Common myeloid progenitor, CD34-positive (primary cell): ENCODE measurements at regions not wholly inside any gene's neighbourhood (a gene's known extent, or its start where the extent isn't known, plus 50 kb on each side); places are given as distances from the start of the nearest gene placed in this dataset.
"Not testable (repeated sequence)": the region's sequence is repeated elsewhere in the genome, so short reads cannot be mapped to it uniquely, and the experiment has no call there.

ENCODE experiments used
- CTCF ChIA-PET: fragments of 350-600 bp; sonication (Branson Sonifier 250); formaldehyde crosslinking; loops from one replicate; lab custom pipeline; 2021; ENCODE audit warnings: antibody characterized with exemption; lab: Charles Lee
- POLR2A ChIA-PET: fragments of 350-600 bp; sonication (Branson Sonifier 250); formaldehyde crosslinking; loops from one replicate; lab custom pipeline; 2021; ENCODE audit warnings: antibody characterized with exemption; lab: Charles Lee
- DNase-seq, 3 donors: peaks; one replicate each; pipeline versions ENCODE4 v3.0.0 to v3.0.0-alpha.2; 2013
- H3K27ac ChIP-seq, 2 experiments: 1 replicate in 1 of 2; 2 replicates in 1 of 2; pipeline ENCODE4 v1.7.0; 2013; ENCODE audit warnings: inconsistent platforms in 2 of 2, low read length in 2 of 2, mild to moderate bottlenecking in 2 of 2, low read depth in 1 of 2, moderate library complexity in 1 of 2; ENCODE audit not compliant: severe bottlenecking in 2 of 2, insufficient read depth in 1 of 2, poor library complexity in 1 of 2
- H3K27me3 ChIP-seq, 5 experiments: replicated peaks in 2 of 5; 1 replicate in 3 of 5; 2 replicates in 2 of 5; pipeline versions ENCODE4 v1.6.1 to v1.7.0; 2013; ENCODE audit warnings: low read length in 4 of 5, mild to moderate bottlenecking in 2 of 5, moderate library complexity in 2 of 5, inconsistent platforms in 1 of 5; ENCODE audit not compliant: insufficient read depth in 5 of 5, control insufficient read depth in 4 of 5
- H3K36me3 ChIP-seq, 4 experiments: 1 replicate in 2 of 4; 2 replicates in 2 of 4; pipeline versions ENCODE4 v1.6.1 to v1.7.0; 2013; ENCODE audit warnings: low read length in 3 of 4, control low read depth in 1 of 4, mild to moderate bottlenecking in 1 of 4; ENCODE audit not compliant: control insufficient read depth in 4 of 4, insufficient read depth in 4 of 4
- H3K4me1 ChIP-seq, 4 experiments: 1 replicate in 3 of 4; 2 replicates in 1 of 4; pipeline versions ENCODE4 v1.6.1 to v1.7.1; 2013; ENCODE audit warnings: low read length in 3 of 4, mild to moderate bottlenecking in 3 of 4, control low read depth in 1 of 4, inconsistent platforms in 1 of 4, moderate library complexity in 1 of 4; ENCODE audit not compliant: control insufficient read depth in 4 of 4, insufficient read depth in 4 of 4; ENCODE audit errors: control extremely low read depth in 1 of 4
- H3K4me3 ChIP-seq, 7 experiments: 1 replicate in 4 of 7; 2 replicates in 3 of 7; pipeline versions ENCODE4 v1.5.1 to v1.7.0; 2013; ENCODE audit warnings: mild to moderate bottlenecking in 7 of 7, low read length in 6 of 7, moderate library complexity in 6 of 7, inconsistent platforms in 2 of 7, low read depth in 2 of 7, control low read depth in 1 of 7; ENCODE audit not compliant: insufficient read depth in 4 of 7, control insufficient read depth in 1 of 7; ENCODE audit errors: extremely low read depth in 1 of 7
- H3K9me3 ChIP-seq, 5 experiments: 1 replicate in 4 of 5; 2 replicates in 1 of 5; pipeline versions ENCODE4 v1.6.1 to v1.7.1; 2013; ENCODE audit warnings: low read length in 4 of 5, mild to moderate bottlenecking in 2 of 5, inconsistent platforms in 1 of 5, low read depth in 1 of 5, moderate library complexity in 1 of 5; ENCODE audit not compliant: control insufficient read depth in 4 of 5, insufficient read depth in 2 of 5; ENCODE audit errors: control extremely low read depth in 1 of 5
- WGBS: methylation state at CpG from one replicate; pipeline ENCODE4 v1.1.5; 2013; ENCODE audit not compliant: insufficient coverage; 5-methylcytosine and 5-hydroxymethylcytosine counted together

GRCh38 chr3:190182418-190183043 is 61.8 kb upstream of the P3H2 start:
- H3K9me3 ChIP-seq: no peaks in the 10 kb centered on the region
- WGBS: 92% methylated on average over 10 of the region's 12 CpGs

GRCh38 chr3:190180268-190180667 is 59.6 kb upstream of the P3H2 start:
- POLR2A ChIA-PET: no interaction called here

More at GRCh38 chr3:190182418-190183043, 61.8 kb upstream of the P3H2 start:
- no peaks in the 10 kb centered on the region for H3K4me1 ChIP-seq
- CTCF ChIA-PET: interaction anchor here (0.6 kb wide), 1 partner anchor 145 kb away, joined by 3 read pairs; no protein-coding TSS in a partner anchor
- POLR2A ChIA-PET: no interaction called here
- DNase-seq: no peak
- no peak overlapping the region for H3K4me3 ChIP-seq
- no peak overlapping the region for H3K27ac ChIP-seq
- H3K36me3 ChIP-seq: no peaks in the 10 kb centered on the region
- no peaks in the 10 kb centered on the region for H3K27me3 ChIP-seq

GRCh38 chr3:190178779-190179178 is 58.1 kb upstream of the P3H2 start:
- no peak for DNase-seq
- H3K4me3 ChIP-seq: no peak overlapping the region
- no peaks in the 10 kb centered on the region for H3K9me3 ChIP-seq
- ChIA-PET POLR2A (no interaction called here), CTCF (interaction anchor here (0.8 kb wide), 1 partner anchor 22 kb away, joined by 3 read pairs; no protein-coding TSS in a partner anchor)
- no peaks in the 10 kb centered on the region for H3K4me1 ChIP-seq
- H3K27ac ChIP-seq: no peak overlapping the region
- H3K36me3 ChIP-seq: no peaks in the 10 kb centered on the region
- no peaks in the 10 kb centered on the region for H3K27me3 ChIP-seq
- WGBS: no CpG with 5 or more reads among the region's 2 CpGs

More at GRCh38 chr3:190180268-190180667, 59.6 kb upstream of the P3H2 start:
- CTCF ChIA-PET: no interaction called here
- Histone ChIP-seq H3K9me3 (no peaks in the 10 kb centered on the region), H3K27me3 (no peaks in the 10 kb centered on the region), H3K4me1 (no peaks in the 10 kb centered on the region), H3K27ac (no peak overlapping the region), H3K36me3 (no peaks in the 10 kb centered on the region), H3K4me3 (no peak overlapping the region)
- no peak for DNase-seq
- no CpG with 5 or more reads among the region's 1 CpG for WGBS

- H3K9me3 ChIP-seq, DNase-seq, POLR2A ChIA-PET, H3K4me1 ChIP-seq, H3K27ac ChIP-seq, H3K4me3 ChIP-seq, H3K27me3 ChIP-seq, H3K36me3 ChIP-seq: not testable (repeated sequence)
- CTCF ChIA-PET: interaction anchor here (1.2 to 2.6 kb wide), 7 partner anchors 9 to 216 kb away, joined by 3 to 9 read pairs (median 5); partner anchors contain the start of gene P3H2
- WGBS: 98% methylated on average over 10 of the region's 39 CpGs
Measured at GRCh38 chr3:190176933-190177525, 56.3 kb upstream of the P3H2 start.

- POLR2A ChIA-PET, H3K36me3 ChIP-seq, H3K27me3 ChIP-seq, H3K4me1 ChIP-seq, H3K4me3 ChIP-seq, H3K9me3 ChIP-seq, H3K27ac ChIP-seq: not testable (repeated sequence)
- peak; percentile 25 to 93 (median 88) for DNase-seq
- 12% methylated on average over 4 of the region's 10 CpGs for WGBS
- CTCF ChIA-PET: interaction anchor here (0.8 to 2.6 kb wide), 8 partner anchors 8 to 215 kb away, joined by 3 to 9 read pairs (median 4); partner anchors contain the start of gene P3H2
Measured at GRCh38 chr3:190176106-190176505, 55.4 kb upstream of the P3H2 start.

GRCh38 chr3:190175490-190175889 is 54.8 kb upstream of the P3H2 start:
- no CpG with 5 or more reads among the region's 1 CpG for WGBS
- DNase-seq: no peak
- Histone ChIP-seq H3K36me3 (no peaks in the 10 kb centered on the region), H3K4me3 (no peak overlapping the region), H3K9me3 (no peaks in the 10 kb centered on the region), H3K27me3 (no peaks in the 10 kb centered on the region), H3K27ac (no peak overlapping the region), H3K4me1 (no peaks in the 10 kb centered on the region)
- POLR2A ChIA-PET: interaction anchor here (0.5 kb wide), 1 partner anchor 12 kb away, joined by 4 read pairs; no protein-coding TSS in a partner anchor
- CTCF ChIA-PET: interaction anchor here (0.8 to 2.6 kb wide), 4 partner anchors 11 to 27 kb away, joined by 3 to 9 read pairs (median 5); no protein-coding TSS in a partner anchor

GRCh38 chr3:190174471-190174870 is 53.8 kb upstream of the P3H2 start:
- no peaks in the 10 kb centered on the region for H3K9me3 ChIP-seq
- no peak for DNase-seq
- no peak overlapping the region for H3K27ac ChIP-seq
- no peaks in the 10 kb centered on the region for H3K4me1 ChIP-seq
- H3K36me3 ChIP-seq: no peaks in the 10 kb centered on the region
- ChIA-PET CTCF (no interaction called here), POLR2A (no interaction called here)
- no peaks in the 10 kb centered on the region for H3K27me3 ChIP-seq
- no peak overlapping the region for H3K4me3 ChIP-seq
- WGBS: no CpG with 5 or more reads among the region's 1 CpG
